Tibial nerve (tissue), 4 donors: ENCODE measurements at regions not wholly inside any gene's neighbourhood (a gene's known extent, or its start where the extent isn't known, plus 50 kb on each side); places are given as distances from the start of the nearest gene placed in this dataset.
"Not testable (repeated sequence)": the region's sequence is repeated elsewhere in the genome, so short reads cannot be mapped to it uniquely, and the experiment has no call there.

Experiments
- DNase-seq, 2 donors: peaks; one replicate each; pipeline ENCODE4 v3.0.0-alpha.2; 2019; ENCODE audit warnings: low spot score in 2 of 2
- H3K27ac ChIP-seq, 4 donors: fragments of 200-600 bp; sonication (generic) in 3 of 4; one replicate each; pipeline ENCODE4 v1.5.1; 2017 to 2019; ENCODE audit warnings: mild to moderate bottlenecking in 1 of 4
- H3K27me3 ChIP-seq, 2 donors: fragments of 200-600 bp; sonication (generic) in 1 of 2; one replicate each; pipeline versions ENCODE4 v1.5.1 to v1.6.0; 2017 to 2019
- H3K36me3 ChIP-seq, 3 donors: fragments of 200-600 bp; sonication (generic); one replicate each; pipeline ENCODE4 v1.5.1; 2018 to 2019
- H3K4me1 ChIP-seq, 4 donors: fragments of 200-600 bp; sonication (generic) in 3 of 4; one replicate each; pipeline ENCODE4 v1.5.1; 2017 to 2019
- H3K4me3 ChIP-seq, 4 donors: fragments of 200-600 bp; sonication (generic) in 3 of 4; one replicate each; pipeline ENCODE4 v1.5.1; 2017 to 2019; ENCODE audit warnings: mild to moderate bottlenecking in 1 of 4, moderate library complexity in 1 of 4
- H3K9me3 ChIP-seq, 4 donors: fragments of 200-600 bp; sonication (generic) in 3 of 4; one replicate each; pipeline ENCODE4 v1.5.1; 2017 to 2019
- EP300 ChIP-seq, 2 donors: sonication (generic); formaldehyde crosslinking; IDR thresholded peaks; one replicate each; pipeline ENCODE4 v1.6.1; 2017; ENCODE audit warnings: antibody characterized with exemption in 2 of 2, mild to moderate bottlenecking in 1 of 2
- POLR2A ChIP-seq, 2 donors: fragments of 450-650 bp; IDR thresholded peaks; one replicate each; pipeline ENCODE4 v1.6.1; 2017; ENCODE audit warnings: antibody characterized with exemption in 2 of 2, mild to moderate bottlenecking in 2 of 2, moderate library complexity in 2 of 2
- WGBS, 2 donors: methylation state at CpG; one replicate each; pipeline ENCODE4 v1.1.5; 2018; 5-methylcytosine and 5-hydroxymethylcytosine counted together
- TF ChIP-seq, protein P1 (sequence below), 5 experiments: fragments of 200-600 bp in 3 of 5; fragments of 450-650 bp in 2 of 5; sonication (generic) in 3 of 5; IDR thresholded peaks; one replicate each; pipeline ENCODE4 v1.5.1; 2016 to 2019; ENCODE audit warnings: antibody characterized with exemption in 5 of 5, mild to moderate bottlenecking in 3 of 5, moderate library complexity in 2 of 5

DNA sequence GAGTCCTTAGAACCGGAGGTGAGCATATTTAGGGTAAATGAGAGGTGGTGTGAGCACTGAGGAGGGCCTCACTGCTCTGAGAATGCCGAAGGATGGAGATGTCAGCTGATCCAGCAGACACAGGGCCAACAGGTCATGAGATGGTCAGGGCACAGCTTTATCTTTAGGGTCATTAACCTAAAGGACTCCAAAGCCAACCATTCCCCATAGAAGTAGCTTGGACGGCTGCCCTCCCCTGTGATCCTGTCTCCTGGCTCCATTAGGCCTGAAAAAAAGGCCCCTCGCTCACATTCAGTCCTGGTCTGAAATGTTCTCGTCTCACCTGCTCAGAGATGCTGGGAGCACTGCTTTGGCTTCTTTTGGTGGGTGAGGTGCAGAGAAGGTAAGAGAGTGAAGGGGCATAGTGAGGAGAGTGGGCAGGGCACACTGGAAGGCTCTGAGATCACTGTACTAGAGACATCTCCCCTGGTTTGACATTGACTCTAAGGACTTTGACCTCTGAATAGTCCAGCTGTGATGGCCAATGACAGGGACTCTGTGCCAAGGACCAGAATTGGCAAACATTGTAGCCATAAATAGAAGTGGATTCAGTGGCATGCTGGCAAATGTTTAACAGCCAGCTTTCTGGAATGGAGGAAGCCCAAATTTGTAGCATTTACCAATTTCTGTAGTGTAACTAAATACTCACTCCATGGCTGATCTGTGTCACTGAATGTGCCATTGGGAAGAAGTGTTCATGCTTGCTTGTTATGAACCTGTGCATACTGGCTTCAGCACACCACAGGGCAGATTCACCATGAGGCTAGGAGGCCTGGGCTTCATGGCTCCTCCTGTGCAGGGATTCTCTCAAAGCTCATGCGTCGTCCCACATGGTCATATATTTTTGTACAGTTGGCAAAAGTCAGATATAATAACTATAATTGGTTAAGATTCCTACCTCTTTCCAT, 76.2 kb upstream of the MRPS22 start:
- no peaks in the 10 kb centered on the region for H3K9me3 ChIP-seq
- no peaks in the 10 kb centered on the region for H3K27me3 ChIP-seq
- no peaks in the 10 kb centered on the region for H3K36me3 ChIP-seq
- no peaks in the 10 kb centered on the region for H3K4me1 ChIP-seq
- H3K4me3 ChIP-seq, result no peak overlapping the region
- no peak for DNase-seq
- H3K27ac ChIP-seq, result no peak overlapping the region
- 80 to 87% methylated on average over 7 of the region's 7 CpGs for WGBS, 2 donors
- TF ChIP-seq, protein P1, sequence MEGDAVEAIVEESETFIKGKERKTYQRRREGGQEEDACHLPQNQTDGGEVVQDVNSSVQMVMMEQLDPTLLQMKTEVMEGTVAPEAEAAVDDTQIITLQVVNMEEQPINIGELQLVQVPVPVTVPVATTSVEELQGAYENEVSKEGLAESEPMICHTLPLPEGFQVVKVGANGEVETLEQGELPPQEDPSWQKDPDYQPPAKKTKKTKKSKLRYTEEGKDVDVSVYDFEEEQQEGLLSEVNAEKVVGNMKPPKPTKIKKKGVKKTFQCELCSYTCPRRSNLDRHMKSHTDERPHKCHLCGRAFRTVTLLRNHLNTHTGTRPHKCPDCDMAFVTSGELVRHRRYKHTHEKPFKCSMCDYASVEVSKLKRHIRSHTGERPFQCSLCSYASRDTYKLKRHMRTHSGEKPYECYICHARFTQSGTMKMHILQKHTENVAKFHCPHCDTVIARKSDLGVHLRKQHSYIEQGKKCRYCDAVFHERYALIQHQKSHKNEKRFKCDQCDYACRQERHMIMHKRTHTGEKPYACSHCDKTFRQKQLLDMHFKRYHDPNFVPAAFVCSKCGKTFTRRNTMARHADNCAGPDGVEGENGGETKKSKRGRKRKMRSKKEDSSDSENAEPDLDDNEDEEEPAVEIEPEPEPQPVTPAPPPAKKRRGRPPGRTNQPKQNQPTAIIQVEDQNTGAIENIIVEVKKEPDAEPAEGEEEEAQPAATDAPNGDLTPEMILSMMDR (IDR thresholded peaks at IDR 0.05), result no peak
- TF ChIP-seq EP300 (IDR thresholded peaks at IDR 0.05), result no peak
- TF ChIP-seq POLR2A (IDR thresholded peaks at IDR 0.05), result no peak

DNA sequence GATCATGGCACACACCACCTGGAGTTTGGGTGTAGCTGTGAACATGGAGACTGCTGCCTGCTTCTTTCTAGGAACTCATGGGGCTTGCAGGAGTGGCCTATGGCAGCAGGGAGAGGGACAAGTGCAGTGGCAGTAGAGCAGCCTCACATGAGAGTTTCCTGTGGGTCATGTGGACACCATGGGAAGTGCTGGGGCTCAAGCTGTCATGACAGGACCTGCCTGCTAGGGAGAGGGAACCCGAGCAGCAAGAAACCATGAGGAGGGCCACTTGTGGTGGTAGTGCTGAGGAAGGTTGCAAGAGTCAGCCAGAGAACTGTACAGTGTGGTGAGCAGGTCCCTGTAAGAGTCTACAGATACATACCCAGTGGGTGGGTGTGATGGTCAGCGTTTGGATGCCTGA, 73.8 kb upstream of the MRPS22 start:
- 76 to 85% methylated on average over 2 of the region's 2 CpGs for WGBS, 2 donors
- TF ChIP-seq, protein P1 (IDR thresholded peaks at IDR 0.05), result no peak
- TF ChIP-seq POLR2A (IDR thresholded peaks at IDR 0.05), result no peak
- no peak for TF ChIP-seq EP300 (IDR thresholded peaks at IDR 0.05)
- DNase-seq, result no peak
- Histone ChIP-seq H3K4me3 (no peak overlapping the region), H3K9me3 (no peaks in the 10 kb centered on the region), H3K27me3 (no peaks in the 10 kb centered on the region), H3K4me1 (no peaks in the 10 kb centered on the region), H3K27ac (no peak overlapping the region), H3K36me3 (no peaks in the 10 kb centered on the region)

DNA sequence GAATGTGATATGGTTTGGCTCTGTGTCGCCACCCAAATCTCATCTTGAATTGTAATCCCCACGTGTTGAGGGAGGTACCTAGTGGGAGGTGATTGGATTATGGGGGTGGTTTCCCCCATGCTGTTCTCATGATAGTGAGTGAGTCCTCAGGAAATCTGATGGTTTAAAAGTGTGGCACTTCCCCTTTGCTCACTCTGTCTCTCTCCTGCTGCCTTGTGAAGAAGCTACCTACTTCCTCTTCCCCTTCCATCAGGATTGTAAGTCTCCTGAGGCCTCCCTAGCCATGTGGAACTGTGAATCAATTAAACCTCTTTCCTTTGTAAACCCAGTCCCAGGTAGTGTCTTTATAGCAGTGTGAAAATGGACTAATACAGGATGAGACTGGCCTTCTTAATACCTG, 73.2 kb upstream of the MRPS22 start:
- H3K27me3 ChIP-seq, result not testable (repeated sequence)
- WGBS, 2 donors, result 75 to 80% methylated on average over 2 of the region's 2 CpGs

DNA sequence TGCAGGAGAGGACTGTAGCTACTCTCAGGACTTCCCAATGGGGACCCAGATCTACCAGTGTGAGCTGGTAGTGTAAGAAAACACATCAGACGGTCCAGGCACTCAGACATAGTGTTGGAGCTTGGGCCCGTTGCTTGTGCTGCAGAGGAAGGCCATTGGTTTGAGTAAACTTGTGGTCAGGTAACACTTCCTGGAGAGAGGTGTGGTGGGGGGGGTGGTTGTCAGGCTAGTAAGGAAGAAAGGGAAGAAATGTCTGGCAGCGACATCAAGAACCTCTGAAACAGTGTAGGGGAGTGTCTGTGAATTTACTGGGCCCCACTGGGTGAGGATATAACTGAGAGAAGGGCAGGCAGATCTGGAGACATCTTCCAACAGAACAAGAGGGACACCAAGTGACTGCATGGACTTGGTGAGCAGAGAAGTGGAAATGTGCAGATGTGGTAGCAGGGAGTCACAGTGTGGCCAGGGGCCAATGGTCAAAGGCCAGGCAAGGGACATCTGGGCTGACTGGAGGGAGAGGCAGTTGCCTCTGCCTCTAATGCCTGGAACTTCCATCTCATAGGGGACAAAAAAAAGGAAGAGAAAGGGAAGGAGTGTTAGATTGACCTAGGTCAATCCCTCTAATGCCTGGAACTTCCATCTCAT, 63.7 kb upstream of the MRPS22 start:
- TF ChIP-seq EP300 (IDR thresholded peaks at IDR 0.05) (no peak), POLR2A (IDR thresholded peaks at IDR 0.05) (no peak)
- TF ChIP-seq, protein P1 (IDR thresholded peaks at IDR 0.05), result no peak

More for the DNA sequence above, 73.2 kb upstream of the MRPS22 start:
- H3K4me1 ChIP-seq, H3K4me3 ChIP-seq, DNase-seq, H3K27ac ChIP-seq, H3K36me3 ChIP-seq, H3K9me3 ChIP-seq: not testable (repeated sequence)

DNA sequence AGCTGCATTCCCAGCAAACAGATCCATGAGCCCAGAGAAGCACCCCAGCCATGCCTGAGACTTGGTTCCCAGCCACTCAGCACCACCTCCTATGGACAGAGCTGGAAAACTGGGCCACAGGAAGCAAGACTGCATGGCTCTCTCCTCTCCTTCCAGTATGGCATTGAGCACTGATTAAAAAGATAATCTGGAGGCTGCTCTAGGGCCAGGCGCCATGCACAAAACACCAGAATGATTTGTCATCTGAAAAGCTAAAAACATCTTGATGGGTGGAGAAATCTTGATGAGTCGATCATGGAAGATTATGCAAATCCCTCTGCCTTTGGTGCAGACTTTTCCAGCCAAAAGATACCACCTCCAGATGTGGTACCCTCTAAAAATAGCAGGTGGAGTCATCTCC, 62.7 kb upstream of the MRPS22 start:
- WGBS, 2 donors, result 82 to 91% methylated on average over 2 of the region's 2 CpGs
- H3K27me3 ChIP-seq, result no peaks in the 10 kb centered on the region
- no peak overlapping the region for H3K27ac ChIP-seq
- H3K36me3 ChIP-seq, result no peaks in the 10 kb centered on the region
- TF ChIP-seq POLR2A (IDR thresholded peaks at IDR 0.05) (no peak), EP300 (IDR thresholded peaks at IDR 0.05) (no peak)
- TF ChIP-seq, protein P1 (IDR thresholded peaks at IDR 0.05), result no peak
- DNase-seq, result no peak
- no peak overlapping the region for H3K4me3 ChIP-seq
- H3K9me3 ChIP-seq, result peaks cover 0 to 13% (median 0%) of the 10 kb centered on the region in 4 donors
- H3K4me1 ChIP-seq, result no peaks in the 10 kb centered on the region

More for the DNA sequence above, 63.7 kb upstream of the MRPS22 start:
- Histone ChIP-seq H3K27ac (no peak overlapping the region), H3K4me3 (no peak overlapping the region), H3K36me3 (no peaks in the 10 kb centered on the region), H3K27me3 (no peaks in the 10 kb centered on the region), H3K4me1 (no peaks in the 10 kb centered on the region), H3K9me3 (peaks cover 0 to 13% (median 0%) of the 10 kb centered on the region in 4 donors)
- WGBS, 2 donors, result 83 to 94% methylated on average over 3 of the region's 3 CpGs
- DNase-seq, result no peak
